B cell (primary cell): ENCODE measurements at regions not wholly inside any gene's neighbourhood (a gene's known extent, or its start where the extent isn't known, plus 50 kb on each side); places are given as distances from the start of the nearest gene placed in this dataset.

Experiments
- CTCF ChIP-seq: fragments of 200-600 bp; IDR thresholded peaks from one replicate; pipeline ENCODE4 v1.8.0; 2022; ENCODE audit warnings: antibody characterized with exemption, mild to moderate bottlenecking
- EZH2 ChIP-seq: IDR thresholded peaks from 2 replicates; pipeline ENCODE4 v1.6.1; 2012; ENCODE audit warnings: borderline replicate concordance, low read depth, mild to moderate bottlenecking, moderate library complexity, low read length; ENCODE audit not compliant: insufficient read depth, poor library complexity, severe bottlenecking

DNA sequence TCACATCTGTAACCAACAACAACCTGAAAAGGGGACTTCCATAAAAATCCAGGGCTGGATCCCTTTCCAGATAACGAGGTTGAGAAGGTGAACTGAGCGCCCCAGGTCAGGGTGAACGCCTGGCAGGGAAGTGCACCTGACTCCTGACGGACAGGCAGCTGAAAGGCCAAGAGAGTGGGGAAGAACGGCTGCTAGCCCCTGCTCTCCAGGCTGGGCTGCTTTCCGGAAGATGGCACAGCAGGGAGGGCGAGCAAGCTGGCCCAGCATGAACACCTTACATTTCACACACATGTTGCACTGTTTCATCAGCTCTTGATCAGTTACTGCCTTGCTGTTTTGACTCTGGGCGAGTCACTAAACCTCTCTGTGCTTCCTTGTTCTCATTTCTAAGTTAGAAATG lies 127.2 kb upstream of the IQSEC1 start:
- TF ChIP-seq CTCF (no peak), EZH2 (no peak)
